ENCODE measurements at regions not wholly inside any gene's neighbourhood (a gene's known extent, or its start where the extent isn't known, plus 50 kb on each side); places are given as distances from the start of the nearest gene placed in this dataset.

GRCh38 chr3:72157748-72158638 lies 373.0 kb upstream of the PROK2 start:
- TF ChIP-seq CTCF (IDR thresholded peaks at IDR 0.05) (no peak), POLR2A (IDR thresholded peaks at IDR 0.05) (no peak)

All from testis (tissue), 2 donors.